ENCODE measurements at regions not wholly inside any gene's neighbourhood (a gene's known extent, or its start where the extent isn't known, plus 50 kb on each side); places are given as distances from the start of the nearest gene placed in this dataset.

- TF ChIP-seq CTCF (IDR thresholded peaks at IDR 0.05) (no peak), POLR2A (IDR thresholded peaks at IDR 0.05) (no peak)
Observed at GRCh38 chr6:169388395-169389166, 134.9 kb upstream of the THBS2 start.
